IPS-20b (cell line): ENCODE measurements at regions not wholly inside any gene's neighbourhood (a gene's known extent, or its start where the extent isn't known, plus 50 kb on each side); places are given as distances from the start of the nearest gene placed in this dataset.

ENCODE experiments used
- H3K27ac ChIP-seq: one replicate; pipeline ENCODE4 v1.5.1; 2013; ENCODE audit warnings: low read length
- H3K27me3 ChIP-seq: 2 replicates; pipeline ENCODE4 v1.6.1; 2013; ENCODE audit warnings: mild to moderate bottlenecking, low read length, inconsistent platforms; ENCODE audit not compliant: insufficient read depth
- H3K36me3 ChIP-seq: 2 replicates; pipeline ENCODE4 v1.6.1; 2013; ENCODE audit warnings: low read depth, mild to moderate bottlenecking, inconsistent platforms, low read length, moderate library complexity; ENCODE audit not compliant: insufficient read depth
- H3K4me1 ChIP-seq: 2 replicates; pipeline ENCODE4 v1.6.1; 2013; ENCODE audit warnings: mild to moderate bottlenecking, control low read depth, inconsistent platforms, low read length, moderate library complexity; ENCODE audit not compliant: insufficient read depth
- H3K4me3 ChIP-seq: 2 replicates; pipeline ENCODE4 v1.5.1; 2013; ENCODE audit warnings: mild to moderate bottlenecking, low read length, inconsistent platforms
- H3K9ac ChIP-seq: 2 replicates; pipeline ENCODE4 v1.6.1; 2013; ENCODE audit warnings: low read depth, mild to moderate bottlenecking, inconsistent platforms, low read length, moderate library complexity
- H3K9me3 ChIP-seq: 2 replicates; pipeline ENCODE4 v1.6.1; 2013; ENCODE audit warnings: mild to moderate bottlenecking, low read depth, low read length, inconsistent platforms; ENCODE audit not compliant: insufficient read depth

DNA sequence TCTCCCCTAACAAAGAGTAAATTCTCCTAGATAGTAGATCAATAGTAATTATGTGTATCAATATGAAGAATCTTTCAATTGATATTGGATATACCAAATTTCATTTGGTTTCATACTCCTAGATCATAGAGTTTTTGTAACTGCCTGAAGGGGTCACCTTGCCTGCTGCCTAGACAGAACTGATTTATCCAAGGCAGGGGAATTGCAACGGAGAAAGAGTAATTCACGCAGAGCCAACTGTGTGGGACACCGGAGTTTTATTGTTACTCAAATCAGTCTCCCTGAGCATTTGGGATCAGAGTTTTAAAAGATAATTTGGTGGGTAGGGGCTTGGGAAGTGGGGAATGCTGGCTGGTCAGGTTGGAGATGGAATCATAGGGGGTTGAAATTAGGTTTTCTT lies 92.2 kb upstream of the SLC8A1 start:
- Histone ChIP-seq H3K9ac (no peak overlapping the region), H3K9me3 (no peaks in the 10 kb centered on the region), H3K27ac (no peak overlapping the region), H3K36me3 (no peaks in the 10 kb centered on the region), H3K4me1 (peaks cover 17% of the 10 kb centered on the region; the same call in 1 of the 2 replicates), H3K4me3 (peak overlapping the region; percentile 24; the same call in 1 of the 2 replicates), H3K27me3 (no peaks in the 10 kb centered on the region)

DNA sequence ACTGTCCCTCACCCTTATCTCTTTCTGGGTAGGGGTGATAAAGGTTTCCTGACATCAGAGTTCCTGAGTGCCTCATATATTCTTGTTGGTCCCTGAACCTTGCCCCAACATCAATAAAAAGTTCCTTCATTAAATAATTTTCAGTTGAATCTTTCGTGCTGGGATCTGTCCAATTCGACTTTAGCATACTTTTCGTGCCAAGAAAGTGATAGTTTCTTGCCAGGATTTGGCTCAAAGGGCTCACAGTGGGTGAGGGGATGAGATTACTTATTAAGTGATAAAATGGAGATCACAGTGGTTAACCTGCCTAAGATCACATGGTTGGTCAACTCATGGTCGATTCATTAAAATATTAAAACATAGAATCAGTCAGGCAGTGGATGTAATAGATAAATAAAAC lies 93.8 kb upstream of the SLC8A1 start:
- peaks cover 17% of the 10 kb centered on the region; the same call in 1 of the 2 replicates for H3K4me1 ChIP-seq
- no peak overlapping the region for H3K27ac ChIP-seq
- H3K36me3 ChIP-seq: no peaks in the 10 kb centered on the region
- no peaks in the 10 kb centered on the region for H3K9me3 ChIP-seq
- H3K9ac ChIP-seq: no peak overlapping the region
- H3K4me3 ChIP-seq: no peak overlapping the region
- no peaks in the 10 kb centered on the region for H3K27me3 ChIP-seq

DNA sequence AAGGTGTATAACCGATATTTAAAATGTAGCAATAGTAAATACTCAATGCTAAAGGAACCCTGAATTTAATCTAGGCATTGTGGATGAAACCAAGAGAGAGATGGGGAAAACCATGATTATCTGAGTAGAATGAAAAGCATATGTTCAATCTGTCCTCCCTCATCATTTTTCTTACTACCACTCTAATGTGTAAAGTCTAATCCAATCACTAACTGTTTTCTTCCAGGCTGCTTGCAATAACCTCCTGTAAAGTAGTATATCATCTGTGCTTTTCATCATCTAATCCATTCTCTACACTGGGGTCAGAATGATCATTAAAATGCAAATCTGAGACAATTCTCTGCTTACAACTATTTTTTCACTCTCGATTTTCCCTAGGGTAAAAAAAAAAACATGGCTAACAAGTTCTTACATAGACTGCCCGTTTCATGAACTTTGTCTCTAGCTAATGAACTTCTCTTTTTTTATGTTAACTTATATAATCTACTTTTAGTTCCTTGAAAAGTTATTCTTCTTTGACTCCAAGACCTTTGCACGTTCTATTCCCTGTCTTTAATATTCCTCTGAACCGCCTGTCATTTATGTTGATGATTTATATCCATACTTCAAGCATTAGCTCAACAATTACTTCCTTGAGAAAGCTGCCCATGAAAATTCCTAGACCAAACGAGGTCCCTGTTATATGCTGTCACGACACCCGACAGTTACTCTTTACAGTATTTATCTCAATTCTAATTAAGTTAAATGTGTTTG lies 94.7 kb upstream of the SLC8A1 start:
- no peaks in the 10 kb centered on the region for H3K9me3 ChIP-seq
- peaks cover 17% of the 10 kb centered on the region for H3K4me1 ChIP-seq
- no peaks in the 10 kb centered on the region for H3K27me3 ChIP-seq
- no peak overlapping the region for H3K4me3 ChIP-seq
- no peak overlapping the region for H3K9ac ChIP-seq
- H3K36me3 ChIP-seq: no peaks in the 10 kb centered on the region
- no peak overlapping the region for H3K27ac ChIP-seq

DNA sequence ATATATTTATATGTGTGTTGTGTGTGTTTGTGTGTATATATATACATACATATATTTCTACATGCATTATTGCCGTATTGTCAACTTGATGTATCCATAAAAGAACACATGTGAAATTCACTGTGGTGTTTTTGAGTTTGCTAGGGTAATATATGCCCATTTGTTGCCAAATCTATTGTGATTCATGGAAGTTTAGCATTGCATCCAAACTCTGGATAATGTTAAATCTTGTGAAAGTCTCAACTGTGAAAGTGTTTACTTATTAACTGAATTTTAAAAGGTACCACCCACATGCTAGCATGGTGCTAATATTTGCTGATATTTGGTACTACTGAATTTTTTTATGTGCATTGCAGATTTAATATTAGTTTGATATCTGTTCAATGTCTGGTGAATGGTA lies 96.6 kb upstream of the SLC8A1 start:
- no peak overlapping the region for H3K4me3 ChIP-seq
- H3K9ac ChIP-seq: no peak overlapping the region
- H3K4me1 ChIP-seq: peaks cover 12% of the 10 kb centered on the region
- no peaks in the 10 kb centered on the region for H3K36me3 ChIP-seq
- H3K9me3 ChIP-seq: no peaks in the 10 kb centered on the region
- no peaks in the 10 kb centered on the region for H3K27me3 ChIP-seq
- H3K27ac ChIP-seq: no peak overlapping the region

DNA sequence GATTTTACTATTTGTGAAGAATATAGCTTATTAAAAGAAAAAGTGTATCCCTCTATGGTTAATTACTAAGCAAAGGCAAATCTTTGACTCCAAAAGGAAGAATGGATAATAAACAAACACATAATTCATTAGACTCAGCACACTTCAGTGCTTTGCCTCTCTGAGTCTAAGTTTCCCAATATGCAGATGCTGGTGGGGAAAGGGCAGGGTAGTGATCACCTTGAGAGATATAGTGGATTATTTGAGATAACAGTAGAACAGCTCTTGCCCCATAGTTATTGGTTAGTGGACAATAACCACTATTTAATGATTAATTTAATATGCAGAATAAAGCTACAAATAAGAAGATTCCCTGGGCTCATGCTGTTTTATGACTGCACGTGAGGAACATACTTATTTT lies 98.2 kb upstream of the SLC8A1 start:
- no peaks in the 10 kb centered on the region for H3K36me3 ChIP-seq
- no peaks in the 10 kb centered on the region for H3K27me3 ChIP-seq
- H3K4me1 ChIP-seq: no peaks in the 10 kb centered on the region; the same call in none of the 2 replicates
- no peak overlapping the region for H3K9ac ChIP-seq
- H3K4me3 ChIP-seq: no peak overlapping the region
- no peak overlapping the region for H3K27ac ChIP-seq
- H3K9me3 ChIP-seq: no peaks in the 10 kb centered on the region

DNA sequence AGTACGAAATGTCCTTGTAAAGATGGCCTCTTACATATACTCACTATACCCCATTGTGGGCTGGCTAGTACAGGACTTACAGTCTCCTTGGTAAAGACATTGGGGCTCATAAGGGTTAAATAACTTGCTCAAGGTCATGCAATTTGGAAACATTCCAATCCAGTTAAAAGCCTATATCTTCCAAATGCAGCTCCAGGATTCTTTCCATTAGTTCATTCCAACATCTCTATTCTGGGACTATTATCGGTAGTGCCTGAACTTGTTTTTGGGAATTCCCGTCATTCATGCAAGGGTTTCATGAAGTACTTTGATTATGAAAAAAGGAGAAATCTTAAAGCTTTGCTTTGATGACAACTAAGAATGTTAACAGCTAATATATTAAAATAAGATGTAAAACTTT lies 99.2 kb upstream of the SLC8A1 start:
- Histone ChIP-seq H3K36me3 (no peaks in the 10 kb centered on the region), H3K4me3 (no peak overlapping the region), H3K4me1 (no peaks in the 10 kb centered on the region; the same call in 1 of the 2 replicates), H3K27ac (no peak overlapping the region), H3K27me3 (no peaks in the 10 kb centered on the region), H3K9me3 (no peaks in the 10 kb centered on the region), H3K9ac (no peak overlapping the region)

DNA sequence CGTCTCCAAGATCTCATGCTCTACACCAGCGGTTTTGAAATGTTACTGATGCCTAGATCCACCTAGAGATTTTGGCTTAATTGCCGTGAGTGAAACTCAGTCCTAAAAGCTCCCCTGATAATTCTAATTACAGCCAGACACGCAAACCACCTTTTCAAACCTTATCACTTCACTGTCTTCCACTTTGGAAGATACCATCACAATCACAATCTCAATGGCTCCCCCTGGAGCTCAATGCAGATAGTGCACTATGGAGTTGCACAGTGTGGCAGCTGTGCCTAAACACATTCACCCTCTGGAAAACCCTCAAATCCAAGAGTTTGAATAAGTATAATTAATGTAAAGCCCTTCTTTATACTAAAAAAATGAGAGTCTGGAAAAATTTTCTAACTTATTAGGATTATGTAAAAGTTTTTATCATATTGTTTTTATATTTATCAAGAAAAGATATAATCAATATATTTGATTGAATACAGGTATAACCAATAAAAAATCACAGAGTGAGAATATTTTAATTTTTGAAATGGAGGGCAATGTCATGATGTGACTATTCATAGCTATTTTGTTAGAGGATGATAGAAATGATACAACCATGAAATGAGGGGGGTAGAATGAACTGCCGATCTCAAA lies 102.9 kb upstream of the SLC8A1 start:
- no peak overlapping the region for H3K9ac ChIP-seq
- H3K4me1 ChIP-seq: no peaks in the 10 kb centered on the region; the same call in 1 of the 2 replicates
- H3K9me3 ChIP-seq: no peaks in the 10 kb centered on the region
- H3K27me3 ChIP-seq: no peaks in the 10 kb centered on the region
- H3K27ac ChIP-seq: no peak overlapping the region
- no peaks in the 10 kb centered on the region for H3K36me3 ChIP-seq
- H3K4me3 ChIP-seq: no peak overlapping the region

DNA sequence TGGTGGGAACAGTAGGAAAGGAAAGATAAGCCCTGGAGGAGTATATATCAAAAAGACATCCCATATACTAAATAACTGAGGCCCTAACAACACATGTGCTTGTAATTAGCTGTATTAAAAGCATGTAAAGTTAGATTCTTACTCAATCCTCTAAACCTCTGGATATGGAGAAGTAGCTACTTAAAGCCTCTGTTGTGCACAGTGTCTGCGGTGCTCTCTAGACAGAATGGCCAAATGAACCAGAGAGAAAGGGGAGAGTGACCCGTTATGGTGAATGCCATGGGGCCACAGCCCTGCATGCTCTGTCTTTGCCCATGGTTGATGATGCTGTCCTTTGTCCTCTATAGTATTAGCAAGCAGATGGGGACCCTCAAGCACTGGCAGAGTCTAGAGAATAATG lies 104.4 kb upstream of the SLC8A1 start:
- Histone ChIP-seq H3K4me3 (no peak overlapping the region), H3K9ac (no peak overlapping the region), H3K27ac (no peak overlapping the region), H3K27me3 (no peaks in the 10 kb centered on the region), H3K9me3 (no peaks in the 10 kb centered on the region), H3K36me3 (no peaks in the 10 kb centered on the region), H3K4me1 (no peaks in the 10 kb centered on the region; the same call in 1 of the 2 replicates)

DNA sequence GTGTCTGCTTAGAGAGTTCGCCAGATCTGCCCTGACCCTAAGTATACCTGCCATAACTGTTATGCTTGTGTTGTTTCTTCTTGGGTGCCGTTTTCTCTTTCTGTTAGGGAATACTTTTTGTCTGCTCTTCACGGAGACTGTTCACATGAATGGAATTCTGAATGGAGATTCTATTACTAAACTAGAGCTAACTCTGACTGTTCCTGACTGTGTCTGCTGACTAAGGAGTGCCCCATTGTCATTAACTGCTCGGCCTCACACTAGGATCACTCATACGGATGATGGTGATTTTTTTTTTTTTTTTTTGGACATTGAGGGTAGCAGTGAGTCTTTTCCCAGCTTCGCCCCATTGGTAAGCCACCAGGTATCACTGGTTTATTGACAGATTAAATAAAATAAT lies 104.8 kb upstream of the SLC8A1 start:
- Histone ChIP-seq H3K27ac (no peak overlapping the region), H3K27me3 (no peaks in the 10 kb centered on the region), H3K9me3 (no peaks in the 10 kb centered on the region), H3K36me3 (no peaks in the 10 kb centered on the region), H3K9ac (no peak overlapping the region), H3K4me1 (no peaks in the 10 kb centered on the region), H3K4me3 (no peak overlapping the region)

DNA sequence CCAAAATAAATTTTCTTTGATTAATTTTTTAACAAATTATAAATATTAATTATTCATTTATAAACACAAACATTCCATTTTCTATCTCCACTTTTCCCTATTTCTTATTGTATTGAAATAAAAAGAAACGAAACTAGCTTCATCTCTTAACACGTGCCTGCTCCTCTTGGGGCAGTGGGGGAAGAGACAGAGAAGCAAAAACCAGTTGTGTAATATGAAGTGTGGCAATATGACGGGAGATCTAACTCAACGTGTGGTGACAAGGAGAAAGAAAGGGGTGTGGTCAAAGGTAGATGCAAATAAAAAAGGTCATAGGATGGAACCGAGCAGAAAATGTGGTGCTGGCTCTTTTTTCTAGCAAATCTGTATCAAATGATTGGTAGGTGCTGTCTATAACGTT lies 106.9 kb upstream of the SLC8A1 start:
- H3K4me3 ChIP-seq: no peak overlapping the region
- no peaks in the 10 kb centered on the region for H3K27me3 ChIP-seq
- H3K27ac ChIP-seq: no peak overlapping the region
- no peaks in the 10 kb centered on the region for H3K9me3 ChIP-seq
- no peaks in the 10 kb centered on the region for H3K4me1 ChIP-seq
- H3K9ac ChIP-seq: no peak overlapping the region
- H3K36me3 ChIP-seq: no peaks in the 10 kb centered on the region

DNA sequence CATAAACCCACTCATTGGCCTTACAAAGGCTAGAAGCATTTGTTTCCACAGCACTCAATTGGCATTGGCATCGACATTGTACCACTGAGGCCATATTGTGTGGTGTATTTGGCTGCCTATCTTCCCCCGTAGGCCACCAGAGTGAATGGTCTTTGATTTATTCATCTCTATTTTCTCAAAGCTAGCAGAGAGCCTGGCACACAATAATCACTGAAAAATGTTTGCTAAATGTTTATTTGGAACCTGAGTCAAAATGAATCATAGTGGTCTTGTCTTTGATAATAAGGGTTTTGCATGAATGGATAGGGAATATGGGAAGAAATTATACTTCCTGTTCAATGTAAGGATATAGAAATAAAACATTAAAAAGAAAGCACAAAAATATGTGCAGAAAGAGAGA lies 107.3 kb upstream of the SLC8A1 start:
- Histone ChIP-seq H3K27me3 (no peaks in the 10 kb centered on the region), H3K4me1 (no peaks in the 10 kb centered on the region), H3K9me3 (no peaks in the 10 kb centered on the region), H3K4me3 (no peak overlapping the region), H3K27ac (no peak overlapping the region), H3K9ac (no peak overlapping the region), H3K36me3 (no peaks in the 10 kb centered on the region)

DNA sequence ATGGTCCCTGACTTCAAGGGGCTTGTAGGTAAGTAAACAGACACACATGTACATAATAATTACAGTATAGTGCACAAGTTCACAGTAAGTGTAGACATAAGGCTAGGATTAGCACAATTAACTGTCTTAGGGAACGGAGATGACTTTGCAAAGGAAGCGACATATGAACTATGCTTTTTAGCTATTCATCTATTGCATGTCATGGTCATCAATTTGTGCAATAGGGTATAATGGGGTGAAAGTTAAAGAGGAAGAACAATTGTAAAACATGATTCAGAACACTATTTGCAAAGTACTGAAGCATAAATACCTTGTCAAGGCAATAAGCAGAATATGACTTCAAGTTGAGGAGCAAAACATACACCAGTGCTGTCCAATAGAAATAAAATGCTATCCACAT lies 112.3 kb upstream of the SLC8A1 start:
- Histone ChIP-seq H3K4me3 (no peak overlapping the region), H3K36me3 (no peaks in the 10 kb centered on the region), H3K9ac (no peak overlapping the region), H3K27ac (no peak overlapping the region), H3K27me3 (no peaks in the 10 kb centered on the region), H3K9me3 (no peaks in the 10 kb centered on the region), H3K4me1 (no peaks in the 10 kb centered on the region)
